Calu3 (cell line): ENCODE measurements at regions not wholly inside any gene's neighbourhood (a gene's known extent, or its start where the extent isn't known, plus 50 kb on each side); places are given as distances from the start of the nearest gene placed in this dataset.

ENCODE experiments used
- BruUV-seq: library from RNA; stranded (reverse); fragments of 400-500 nt; replicated peaks from 2 replicates; lab custom pipeline; 2021; lab: Mats Ljungman, UMichigan
- CTCF ChIA-PET: fragments of 300-600 bp; sonication (Branson Sonifier 250); formaldehyde crosslinking; loops from one replicate; lab custom pipeline; 2022; ENCODE audit warnings: antibody characterized with exemption; lab: Charles Lee
- DNase-seq: peaks from one replicate; pipeline ENCODE4 v3.0.0; 2022
- H3K27ac Mint-ChIP-seq: one replicate; pipeline ENCODE4 v1.8.0; 2022; ENCODE audit warnings: mixed read lengths; ENCODE audit not compliant: unreplicated experiment
- H3K27me3 Mint-ChIP-seq: one replicate; pipeline ENCODE4 v1.8.0; 2022; ENCODE audit warnings: mixed read lengths; ENCODE audit not compliant: unreplicated experiment
- H3K36me3 Mint-ChIP-seq: one replicate; pipeline ENCODE4 v1.8.0; 2022; ENCODE audit warnings: mild to moderate bottlenecking, moderate library complexity, mixed read lengths; ENCODE audit not compliant: insufficient read depth, unreplicated experiment
- H3K4me1 Mint-ChIP-seq: one replicate; pipeline ENCODE4 v1.8.0; 2022; ENCODE audit warnings: mild to moderate bottlenecking, low read depth, mixed read lengths; ENCODE audit not compliant: unreplicated experiment
- H3K4me3 Mint-ChIP-seq: one replicate; pipeline ENCODE4 v1.8.0; 2022; ENCODE audit warnings: mild to moderate bottlenecking, low read depth, moderate library complexity, mixed read lengths; ENCODE audit not compliant: unreplicated experiment
- H3K9me3 Mint-ChIP-seq: one replicate; pipeline ENCODE4 v1.8.0; 2022; ENCODE audit warnings: low read depth, mixed read lengths; ENCODE audit not compliant: unreplicated experiment
- CTCF ChIP-seq: fragments of 200-600 bp; IDR thresholded peaks from one replicate; pipeline ENCODE4 v1.8.0; 2022; ENCODE audit warnings: antibody characterized with exemption; ENCODE audit not compliant: unreplicated experiment
- intact Hi-C: fragments of 100-400 bp; cut with micrococcal nuclease; formaldehyde crosslinking; loops from one replicate; pipeline ENCODE4 v1.10.0; 2022; ENCODE audit not compliant: unreplicated experiment

- Mint-ChIP-seq H3K36me3 (no peaks in the 10 kb centered on the region), H3K4me1 (no peaks in the 10 kb centered on the region), H3K4me3 (no peak overlapping the region), H3K27me3 (no peaks in the 10 kb centered on the region), H3K9me3 (peaks cover 8% of the 10 kb centered on the region), H3K27ac (no peak overlapping the region)
- DNase-seq, result no peak
- intact Hi-C loops, result no loop called here
- CTCF ChIA-PET, result no interaction called here
- TF ChIP-seq CTCF, result no peak
- BruUV-seq, result no TSS peak
Observed at GRCh38 chr5:164885179-164885578, 1379.8 kb downstream of the MAT2B start.

GRCh38 chr5:164893071-164893470 lies 1387.7 kb downstream of the MAT2B start:
- H3K4me1 Mint-ChIP-seq, result no peaks in the 10 kb centered on the region
- peaks cover 5% of the 10 kb centered on the region for H3K36me3 Mint-ChIP-seq
- no peak for TF ChIP-seq CTCF
- CTCF ChIA-PET, result no interaction called here
- peaks cover 7% of the 10 kb centered on the region for H3K9me3 Mint-ChIP-seq
- DNase-seq, result no peak
- H3K4me3 Mint-ChIP-seq, result no peak overlapping the region
- no peak overlapping the region for H3K27ac Mint-ChIP-seq
- intact Hi-C loops, result no loop called here
- no peaks in the 10 kb centered on the region for H3K27me3 Mint-ChIP-seq
- BruUV-seq, result no TSS peak

- no peak overlapping the region for H3K4me3 Mint-ChIP-seq
- no peaks in the 10 kb centered on the region for H3K4me1 Mint-ChIP-seq
- CTCF ChIA-PET, result no interaction called here
- BruUV-seq, result no TSS peak
- TF ChIP-seq CTCF, result no peak
- H3K27ac Mint-ChIP-seq, result no peak overlapping the region
- H3K27me3 Mint-ChIP-seq, result no peaks in the 10 kb centered on the region
- H3K36me3 Mint-ChIP-seq, result no peaks in the 10 kb centered on the region
- intact Hi-C loops, result no loop called here
- DNase-seq, result no peak
- H3K9me3 Mint-ChIP-seq, result peaks cover 9% of the 10 kb centered on the region
Observed at GRCh38 chr5:164898705-164899104, 1393.3 kb downstream of the MAT2B start.

- H3K27ac Mint-ChIP-seq, result no peak overlapping the region
- DNase-seq, result no peak
- peaks cover 2% of the 10 kb centered on the region for H3K9me3 Mint-ChIP-seq
- no TSS peak for BruUV-seq
- no peaks in the 10 kb centered on the region for H3K27me3 Mint-ChIP-seq
- intact Hi-C loops, result no loop called here
- no peak overlapping the region for H3K4me3 Mint-ChIP-seq
- CTCF ChIA-PET, result no interaction called here
- H3K36me3 Mint-ChIP-seq, result no peaks in the 10 kb centered on the region
- H3K4me1 Mint-ChIP-seq, result no peaks in the 10 kb centered on the region
- no peak for TF ChIP-seq CTCF
Observed at GRCh38 chr5:164909673-164910072, 1404.3 kb downstream of the MAT2B start.

GRCh38 chr5:164921722-164922121 lies 1416.3 kb downstream of the MAT2B start:
- intact Hi-C loops, result no loop called here
- no peak for DNase-seq
- no peaks in the 10 kb centered on the region for H3K27me3 Mint-ChIP-seq
- no peak overlapping the region for H3K27ac Mint-ChIP-seq
- CTCF ChIA-PET, result no interaction called here
- H3K4me3 Mint-ChIP-seq, result no peak overlapping the region
- TF ChIP-seq CTCF, result no peak
- no peaks in the 10 kb centered on the region for H3K4me1 Mint-ChIP-seq
- no TSS peak for BruUV-seq
- peaks cover 5% of the 10 kb centered on the region for H3K9me3 Mint-ChIP-seq
- H3K36me3 Mint-ChIP-seq, result no peaks in the 10 kb centered on the region
